Prostate gland (tissue), 2 donors: ENCODE measurements at regions not wholly inside any gene's neighbourhood (a gene's known extent, or its start where the extent isn't known, plus 50 kb on each side); places are given as distances from the start of the nearest gene placed in this dataset.
"Not testable (repeated sequence)": the region's sequence is repeated elsewhere in the genome, so short reads cannot be mapped to it uniquely, and the experiment has no call there.

Experiments
- POLR2A ChIP-seq: fragments of 450-650 bp; IDR thresholded peaks from one replicate; pipeline ENCODE4 v1.6.1; 2016; ENCODE audit warnings: antibody characterized with exemption, mild to moderate bottlenecking
- TF ChIP-seq, protein P1 (sequence below), 4 experiments: fragments of 200-600 bp in 2 of 4; fragments of 450-650 bp in 2 of 4; sonication (generic) in 2 of 4; IDR thresholded peaks; 1 replicate in 3 of 4; 2 replicates in 1 of 4; pipeline ENCODE4 v1.5.1; 2016 to 2019; ENCODE audit warnings: antibody characterized with exemption in 4 of 4, mild to moderate bottlenecking in 2 of 4, moderate library complexity in 2 of 4

DNA sequence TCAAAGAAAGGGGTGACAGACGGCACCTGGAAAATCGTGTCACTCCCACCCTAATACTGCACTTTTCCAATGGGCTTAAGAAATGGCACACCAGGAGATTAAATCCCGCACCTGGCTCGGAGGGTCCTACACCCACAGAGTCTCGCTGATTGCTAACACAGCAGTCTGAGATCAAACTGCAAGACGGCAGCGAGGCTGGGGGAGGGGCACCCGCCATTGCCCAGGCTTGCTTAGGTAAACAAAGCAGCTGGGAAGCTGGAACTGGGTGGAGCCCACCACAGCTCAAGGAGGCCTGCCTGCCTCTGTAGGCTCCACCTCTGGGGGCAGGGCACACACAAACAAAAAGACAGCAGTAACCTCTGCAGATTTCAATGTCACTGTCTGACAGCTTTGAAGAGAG lies 108.5 kb upstream of the SMARCAD1 start:
- TF ChIP-seq, protein P1, sequence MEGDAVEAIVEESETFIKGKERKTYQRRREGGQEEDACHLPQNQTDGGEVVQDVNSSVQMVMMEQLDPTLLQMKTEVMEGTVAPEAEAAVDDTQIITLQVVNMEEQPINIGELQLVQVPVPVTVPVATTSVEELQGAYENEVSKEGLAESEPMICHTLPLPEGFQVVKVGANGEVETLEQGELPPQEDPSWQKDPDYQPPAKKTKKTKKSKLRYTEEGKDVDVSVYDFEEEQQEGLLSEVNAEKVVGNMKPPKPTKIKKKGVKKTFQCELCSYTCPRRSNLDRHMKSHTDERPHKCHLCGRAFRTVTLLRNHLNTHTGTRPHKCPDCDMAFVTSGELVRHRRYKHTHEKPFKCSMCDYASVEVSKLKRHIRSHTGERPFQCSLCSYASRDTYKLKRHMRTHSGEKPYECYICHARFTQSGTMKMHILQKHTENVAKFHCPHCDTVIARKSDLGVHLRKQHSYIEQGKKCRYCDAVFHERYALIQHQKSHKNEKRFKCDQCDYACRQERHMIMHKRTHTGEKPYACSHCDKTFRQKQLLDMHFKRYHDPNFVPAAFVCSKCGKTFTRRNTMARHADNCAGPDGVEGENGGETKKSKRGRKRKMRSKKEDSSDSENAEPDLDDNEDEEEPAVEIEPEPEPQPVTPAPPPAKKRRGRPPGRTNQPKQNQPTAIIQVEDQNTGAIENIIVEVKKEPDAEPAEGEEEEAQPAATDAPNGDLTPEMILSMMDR (IDR thresholded peaks at IDR 0.05): not testable (repeated sequence)
- not testable (repeated sequence) for TF ChIP-seq POLR2A
